Fibroblast of gingiva (primary cell): ENCODE measurements at regions not wholly inside any gene's neighbourhood (a gene's known extent, or its start where the extent isn't known, plus 50 kb on each side); places are given as distances from the start of the nearest gene placed in this dataset.

ENCODE experiments used
- DNase-seq: peaks from one replicate; pipeline ENCODE4 v3.0.0-alpha.2; 2011; ENCODE audit warnings: low read depth

- DNase-seq, result no peak
These were observed 210.7 kb upstream of the DMRT1 start for GRCh38 chr9:630817-631216.

- DNase-seq, result no peak
These were observed 209.9 kb upstream of the DMRT1 start for GRCh38 chr9:631596-631995.

- no peak for DNase-seq
These were observed 208.0 kb upstream of the DMRT1 start for GRCh38 chr9:633461-633860.

- DNase-seq, result no peak
These were observed 204.4 kb upstream of the DMRT1 start for GRCh38 chr9:636931-637591.

GRCh38 chr9:638152-638551, 203.3 kb upstream of the DMRT1 start:
- no peak for DNase-seq

GRCh38 chr9:642014-642413, 199.5 kb upstream of the DMRT1 start:
- no peak for DNase-seq

GRCh38 chr9:643966-644365, 197.5 kb upstream of the DMRT1 start:
- DNase-seq, result no peak

GRCh38 chr9:647522-647921, 194.0 kb upstream of the DMRT1 start:
- DNase-seq, result no peak

GRCh38 chr9:649128-650074, 192.1 kb upstream of the DMRT1 start:
- DNase-seq, result peak; percentile 6

- DNase-seq, result no peak
These were observed 191.1 kb upstream of the DMRT1 start for GRCh38 chr9:650362-650761.

- no peak for DNase-seq
These were observed 190.1 kb upstream of the DMRT1 start for GRCh38 chr9:651371-651770.

GRCh38 chr9:652914-653313, 188.6 kb upstream of the DMRT1 start:
- peak; percentile 27 for DNase-seq

- no peak for DNase-seq
These were observed 188.1 kb upstream of the DMRT1 start for GRCh38 chr9:653421-653820.

GRCh38 chr9:653856-654387, 187.6 kb upstream of the DMRT1 start:
- no peak for DNase-seq

GRCh38 chr9:655875-656274, 185.6 kb upstream of the DMRT1 start:
- DNase-seq, result peak; percentile 9

GRCh38 chr9:656926-657568, 184.4 kb upstream of the DMRT1 start:
- DNase-seq, result no peak

- DNase-seq, result no peak
These were observed 182.2 kb upstream of the DMRT1 start for GRCh38 chr9:659286-659685.

GRCh38 chr9:660227-660626, 181.3 kb upstream of the DMRT1 start:
- no peak for DNase-seq

- DNase-seq, result no peak
These were observed 178.0 kb upstream of the DMRT1 start for GRCh38 chr9:663541-663940.

GRCh38 chr9:665296-665695, 176.2 kb upstream of the DMRT1 start:
- no peak for DNase-seq

GRCh38 chr9:671997-672396, 169.5 kb upstream of the DMRT1 start:
- no peak for DNase-seq

- DNase-seq, result no peak
These were observed 168.6 kb upstream of the DMRT1 start for GRCh38 chr9:672851-673250.
